Left hindlimb (tissue), 1 donor: ENCODE measurements at regions not wholly inside any gene's neighbourhood (a gene's known extent, or its start where the extent isn't known, plus 50 kb on each side); places are given as distances from the start of the nearest gene placed in this dataset.

Source experiments
- DNase-seq: peaks from one replicate; pipeline ENCODE4 v3.0.0-alpha.2; 2018

- no peak for DNase-seq
Observed at GRCh38 chr11:86726118-86726753, 53.8 kb upstream of the ME3 start.

GRCh38 chr11:86724137-86724536 lies 51.7 kb upstream of the ME3 start:
- DNase-seq, result no peak

GRCh38 chr11:86723281-86723680 lies 50.9 kb upstream of the ME3 start:
- no peak for DNase-seq

- DNase-seq, result no peak
Observed at GRCh38 chr11:86722748-86723147, 50.3 kb upstream of the ME3 start.
